Adipocyte (in vitro differentiated cells): ENCODE measurements at regions not wholly inside any gene's neighbourhood (a gene's known extent, or its start where the extent isn't known, plus 50 kb on each side); places are given as distances from the start of the nearest gene placed in this dataset.

ENCODE experiments used
- DNase-seq: peaks from one replicate; pipeline ENCODE4 v3.0.0-alpha.2; 2015; ENCODE audit warnings: low read depth
- H3K27me3 ChIP-seq: replicated peaks from 2 replicates; pipeline ENCODE4 v1.7.0; 2013; ENCODE audit warnings: mild to moderate bottlenecking, low read length, moderate library complexity; ENCODE audit not compliant: control insufficient read depth, insufficient read depth
- H3K36me3 ChIP-seq: 2 replicates; pipeline ENCODE4 v1.7.0; 2013; ENCODE audit warnings: low read length, mild to moderate bottlenecking, moderate library complexity; ENCODE audit not compliant: control insufficient read depth, insufficient read depth, severe bottlenecking
- H3K4me1 ChIP-seq: 2 replicates; pipeline ENCODE4 v1.7.0; 2013; ENCODE audit warnings: mild to moderate bottlenecking, low read length, moderate library complexity; ENCODE audit not compliant: control insufficient read depth, insufficient read depth
- H3K4me3 ChIP-seq: 2 replicates; pipeline ENCODE4 v1.7.0; 2013; ENCODE audit warnings: mild to moderate bottlenecking, low read length, moderate library complexity
- H3K9ac ChIP-seq: 2 replicates; pipeline ENCODE4 v1.7.0; 2013; ENCODE audit warnings: mild to moderate bottlenecking, low read length, moderate library complexity
- H3K9me3 ChIP-seq: 2 replicates; pipeline ENCODE4 v1.7.0; 2013; ENCODE audit warnings: mild to moderate bottlenecking, low read length, moderate library complexity; ENCODE audit not compliant: control insufficient read depth

- Histone ChIP-seq H3K4me1 (no peaks in the 10 kb centered on the region), H3K36me3 (no peaks in the 10 kb centered on the region), H3K27me3 (no peaks in the 10 kb centered on the region), H3K9me3 (peaks cover 25% of the 10 kb centered on the region), H3K9ac (no peak overlapping the region), H3K4me3 (no peak overlapping the region)
- DNase-seq, result no peak
Observed at GRCh38 chr1:4284976-4285375, 369.4 kb upstream of the AJAP1 start.

- no peaks in the 10 kb centered on the region for H3K27me3 ChIP-seq
- no peaks in the 10 kb centered on the region for H3K36me3 ChIP-seq
- no peak overlapping the region for H3K4me3 ChIP-seq
- H3K9me3 ChIP-seq, result peaks cover 19% of the 10 kb centered on the region
- no peaks in the 10 kb centered on the region for H3K4me1 ChIP-seq
- no peak overlapping the region for H3K9ac ChIP-seq
- no peak for DNase-seq
Observed at GRCh38 chr1:4292861-4293260, 361.5 kb upstream of the AJAP1 start.

- Histone ChIP-seq H3K9ac (no peak overlapping the region), H3K9me3 (peaks cover 8% of the 10 kb centered on the region), H3K4me1 (no peaks in the 10 kb centered on the region), H3K4me3 (no peak overlapping the region), H3K36me3 (no peaks in the 10 kb centered on the region), H3K27me3 (no peaks in the 10 kb centered on the region)
- no peak for DNase-seq
Observed at GRCh38 chr1:4298361-4299083, 355.9 kb upstream of the AJAP1 start.

- DNase-seq, result no peak
- no peaks in the 10 kb centered on the region for H3K4me1 ChIP-seq
Observed at GRCh38 chr1:4301007-4301406, 353.4 kb upstream of the AJAP1 start.

GRCh38 chr1:4303303-4303702, 351.1 kb upstream of the AJAP1 start:
- Histone ChIP-seq H3K9ac (no peak overlapping the region), H3K9me3 (no peaks in the 10 kb centered on the region), H3K4me3 (no peak overlapping the region), H3K36me3 (no peaks in the 10 kb centered on the region), H3K27me3 (no peaks in the 10 kb centered on the region), H3K4me1 (no peaks in the 10 kb centered on the region)
- DNase-seq, result no peak

More at GRCh38 chr1:4301007-4301406, 353.4 kb upstream of the AJAP1 start:
- no peaks in the 10 kb centered on the region for H3K36me3 ChIP-seq
- H3K4me3 ChIP-seq, result no peak overlapping the region
- no peak overlapping the region for H3K9ac ChIP-seq
- peaks cover 2% of the 10 kb centered on the region for H3K9me3 ChIP-seq
- H3K27me3 ChIP-seq, result no peaks in the 10 kb centered on the region

- no peak for DNase-seq
- H3K9me3 ChIP-seq, result no peaks in the 10 kb centered on the region
- no peaks in the 10 kb centered on the region for H3K36me3 ChIP-seq
- H3K9ac ChIP-seq, result no peak overlapping the region
- H3K4me1 ChIP-seq, result no peaks in the 10 kb centered on the region
- no peak overlapping the region for H3K4me3 ChIP-seq
- no peaks in the 10 kb centered on the region for H3K27me3 ChIP-seq
Observed at GRCh38 chr1:4305526-4306301, 348.7 kb upstream of the AJAP1 start.

- H3K9ac ChIP-seq, result no peak overlapping the region
- H3K27me3 ChIP-seq, result no peaks in the 10 kb centered on the region
- H3K36me3 ChIP-seq, result no peaks in the 10 kb centered on the region
- H3K9me3 ChIP-seq, result no peaks in the 10 kb centered on the region
- H3K4me3 ChIP-seq, result no peak overlapping the region
- no peak for DNase-seq
- no peaks in the 10 kb centered on the region for H3K4me1 ChIP-seq
Observed at GRCh38 chr1:4306559-4307467, 347.6 kb upstream of the AJAP1 start.

- no peak for DNase-seq
- Histone ChIP-seq H3K27me3 (no peaks in the 10 kb centered on the region), H3K4me1 (no peaks in the 10 kb centered on the region), H3K4me3 (no peak overlapping the region), H3K36me3 (no peaks in the 10 kb centered on the region), H3K9ac (no peak overlapping the region), H3K9me3 (no peaks in the 10 kb centered on the region)
Observed at GRCh38 chr1:4307468-4307845, 347.0 kb upstream of the AJAP1 start.

GRCh38 chr1:4307911-4308545, 346.4 kb upstream of the AJAP1 start:
- H3K9ac ChIP-seq, result no peak overlapping the region
- no peak overlapping the region for H3K4me3 ChIP-seq
- no peak for DNase-seq
- no peaks in the 10 kb centered on the region for H3K4me1 ChIP-seq
- no peaks in the 10 kb centered on the region for H3K27me3 ChIP-seq
- no peaks in the 10 kb centered on the region for H3K36me3 ChIP-seq
- no peaks in the 10 kb centered on the region for H3K9me3 ChIP-seq

- DNase-seq, result no peak
- H3K36me3 ChIP-seq, result no peaks in the 10 kb centered on the region
- H3K9me3 ChIP-seq, result no peaks in the 10 kb centered on the region
- no peaks in the 10 kb centered on the region for H3K4me1 ChIP-seq
- H3K27me3 ChIP-seq, result no peaks in the 10 kb centered on the region
- H3K9ac ChIP-seq, result no peak overlapping the region
- H3K4me3 ChIP-seq, result no peak overlapping the region
Observed at GRCh38 chr1:4308806-4309205, 345.6 kb upstream of the AJAP1 start.
